Esophagus muscularis mucosa (tissue), 4 donors: ENCODE measurements at regions not wholly inside any gene's neighbourhood (a gene's known extent, or its start where the extent isn't known, plus 50 kb on each side); places are given as distances from the start of the nearest gene placed in this dataset.

Experiments used
- DNase-seq: peaks from one replicate; pipeline ENCODE4 v3.0.0-alpha.2; 2017; ENCODE audit errors: extremely low spot score
- H3K27ac ChIP-seq, 4 donors: fragments of 200-600 bp; sonication (generic); replicated peaks in 1 of 4; 1 replicate in 3 of 4; 2 replicates in 1 of 4; pipeline ENCODE4 v1.5.1; 2016 to 2019; ENCODE audit warnings: mild to moderate bottlenecking in 1 of 4
- H3K27me3 ChIP-seq, 4 donors: fragments of 200-600 bp; sonication (generic); one replicate each; pipeline versions ENCODE4 v1.5.1 to v1.6.0; 2016 to 2019
- H3K36me3 ChIP-seq, 4 donors: fragments of 200-600 bp; sonication (generic); one replicate each; pipeline ENCODE4 v1.5.1; 2016 to 2019
- H3K4me1 ChIP-seq, 4 donors: fragments of 200-600 bp; sonication (generic); one replicate each; pipeline ENCODE4 v1.5.1; 2016 to 2019
- H3K4me3 ChIP-seq, 4 donors: fragments of 200-600 bp; sonication (generic); 1 replicate in 2 of 4; 2 replicates in 2 of 4; pipeline ENCODE4 v1.5.1; 2016 to 2019; ENCODE audit warnings: mild to moderate bottlenecking in 4 of 4, moderate library complexity in 1 of 4
- H3K9me3 ChIP-seq, 4 donors: fragments of 200-600 bp; sonication (generic); 1 replicate in 3 of 4; 2 replicates in 1 of 4; pipeline ENCODE4 v1.5.1; 2016 to 2019
- EP300 ChIP-seq: sonication (generic); formaldehyde crosslinking; IDR thresholded peaks from one replicate; pipeline ENCODE4 v1.6.1; 2017; ENCODE audit warnings: antibody characterized with exemption
- POLR2A ChIP-seq: fragments of 450-650 bp; IDR thresholded peaks from one replicate; pipeline ENCODE4 v1.6.1; 2017; ENCODE audit warnings: antibody characterized with exemption, moderate library complexity, mild to moderate bottlenecking, low read depth
- POLR2AphosphoS5 ChIP-seq, 2 donors: sonication (generic); formaldehyde crosslinking; IDR thresholded peaks; one replicate each; pipeline ENCODE4 v1.6.1; 2017; ENCODE audit warnings: antibody characterized with exemption in 2 of 2
- WGBS: methylation state at CpG from one replicate; pipeline ENCODE4 v1.1.5; 2018; 5-methylcytosine and 5-hydroxymethylcytosine counted together
- intact Hi-C: fragments of 100-400 bp; cut with DNase I; formaldehyde crosslinking; loops from one replicate; pipeline ENCODE4 v1.15.1; 2023
- TF ChIP-seq, protein P1 (sequence below), 3 experiments: fragments of 200-600 bp in 2 of 3; fragments of 450-650 bp in 1 of 3; sonication (generic) in 2 of 3; IDR thresholded peaks; one replicate each; pipeline ENCODE4 v1.5.1; 2017 to 2019; ENCODE audit warnings: antibody characterized with exemption in 3 of 3, mild to moderate bottlenecking in 2 of 3, moderate library complexity in 1 of 3

DNA sequence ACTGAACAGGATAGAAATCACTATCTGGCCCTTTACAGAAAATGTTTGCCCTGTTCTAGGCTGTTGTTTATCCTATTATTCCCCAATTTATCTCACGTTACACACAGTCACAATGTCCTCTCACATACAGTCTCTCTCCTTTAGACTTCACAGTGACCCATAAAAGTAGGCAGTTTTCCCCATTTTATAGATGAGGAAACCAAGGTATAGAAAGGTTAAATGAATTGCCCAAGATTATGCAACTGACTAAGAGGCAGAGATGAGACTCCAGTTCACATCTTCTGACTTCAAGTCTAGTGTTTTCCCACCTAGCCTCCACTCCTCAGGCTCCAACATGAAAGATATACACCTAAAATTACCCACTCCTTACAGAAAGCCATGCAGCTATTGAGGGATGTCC is 99.3 kb upstream of the PLCL2 start:
- DNase-seq, result no peak
- TF ChIP-seq POLR2AphosphoS5 (IDR thresholded peaks at IDR 0.05), result no peak
- TF ChIP-seq EP300, result no peak
- TF ChIP-seq, protein P1, sequence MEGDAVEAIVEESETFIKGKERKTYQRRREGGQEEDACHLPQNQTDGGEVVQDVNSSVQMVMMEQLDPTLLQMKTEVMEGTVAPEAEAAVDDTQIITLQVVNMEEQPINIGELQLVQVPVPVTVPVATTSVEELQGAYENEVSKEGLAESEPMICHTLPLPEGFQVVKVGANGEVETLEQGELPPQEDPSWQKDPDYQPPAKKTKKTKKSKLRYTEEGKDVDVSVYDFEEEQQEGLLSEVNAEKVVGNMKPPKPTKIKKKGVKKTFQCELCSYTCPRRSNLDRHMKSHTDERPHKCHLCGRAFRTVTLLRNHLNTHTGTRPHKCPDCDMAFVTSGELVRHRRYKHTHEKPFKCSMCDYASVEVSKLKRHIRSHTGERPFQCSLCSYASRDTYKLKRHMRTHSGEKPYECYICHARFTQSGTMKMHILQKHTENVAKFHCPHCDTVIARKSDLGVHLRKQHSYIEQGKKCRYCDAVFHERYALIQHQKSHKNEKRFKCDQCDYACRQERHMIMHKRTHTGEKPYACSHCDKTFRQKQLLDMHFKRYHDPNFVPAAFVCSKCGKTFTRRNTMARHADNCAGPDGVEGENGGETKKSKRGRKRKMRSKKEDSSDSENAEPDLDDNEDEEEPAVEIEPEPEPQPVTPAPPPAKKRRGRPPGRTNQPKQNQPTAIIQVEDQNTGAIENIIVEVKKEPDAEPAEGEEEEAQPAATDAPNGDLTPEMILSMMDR (IDR thresholded peaks at IDR 0.05), result no peak
- TF ChIP-seq POLR2A, result no peak
- WGBS, result 75% methylated on average over 1 of the region's 1 CpG
- H3K27ac ChIP-seq, result no peak overlapping the region
- no peaks in the 10 kb centered on the region for H3K27me3 ChIP-seq
- intact Hi-C loops, result no loop called here
- no peaks in the 10 kb centered on the region for H3K9me3 ChIP-seq
- no peaks in the 10 kb centered on the region for H3K36me3 ChIP-seq
- no peak overlapping the region for H3K4me3 ChIP-seq
- peaks cover 0 to 9% (median 0%) of the 10 kb centered on the region in 4 donors for H3K4me1 ChIP-seq

DNA sequence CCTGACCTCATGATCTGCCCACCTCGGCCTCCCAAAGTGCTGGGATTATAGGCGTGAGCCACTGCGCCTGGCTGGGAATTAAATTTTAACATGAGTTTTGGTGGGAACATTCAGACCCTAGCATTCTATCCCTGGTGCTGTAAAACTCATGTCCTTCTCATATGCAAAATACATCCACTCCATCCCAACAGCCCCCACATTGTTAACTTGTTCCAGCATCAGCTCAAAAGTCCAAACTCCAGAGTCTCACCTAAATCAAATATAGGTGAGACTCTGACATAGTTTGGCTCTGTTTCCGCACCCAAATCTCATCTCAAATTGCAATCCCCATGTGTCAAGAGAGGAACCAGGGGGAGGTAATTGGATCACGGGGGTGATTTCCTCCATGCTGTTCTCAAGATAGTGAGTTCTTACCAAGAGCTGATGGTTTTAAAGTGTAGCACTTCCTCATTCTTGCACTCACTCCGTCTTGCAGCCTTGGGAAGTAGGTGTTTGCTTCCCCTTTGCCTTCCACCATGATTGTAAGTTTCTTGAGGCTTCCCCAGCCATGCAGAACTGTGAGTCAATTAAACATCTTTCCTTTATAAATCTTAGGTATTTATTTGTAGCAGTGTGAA is 96.2 kb upstream of the PLCL2 start:
- H3K36me3 ChIP-seq, result no peaks in the 10 kb centered on the region
- TF ChIP-seq, protein P1 (IDR thresholded peaks at IDR 0.05), result no peak
- TF ChIP-seq POLR2A (no peak), EP300 (no peak), POLR2AphosphoS5 (IDR thresholded peaks at IDR 0.05) (no peak)
- H3K27me3 ChIP-seq, result no peaks in the 10 kb centered on the region
- WGBS, result 85% methylated on average over 6 of the region's 6 CpGs
- peaks cover 0 to 9% (median 0%) of the 10 kb centered on the region in 4 donors for H3K4me1 ChIP-seq
- DNase-seq, result no peak
- no peak overlapping the region for H3K27ac ChIP-seq
- H3K9me3 ChIP-seq, result no peaks in the 10 kb centered on the region
- intact Hi-C loops, result no loop called here
- no peak overlapping the region for H3K4me3 ChIP-seq

DNA sequence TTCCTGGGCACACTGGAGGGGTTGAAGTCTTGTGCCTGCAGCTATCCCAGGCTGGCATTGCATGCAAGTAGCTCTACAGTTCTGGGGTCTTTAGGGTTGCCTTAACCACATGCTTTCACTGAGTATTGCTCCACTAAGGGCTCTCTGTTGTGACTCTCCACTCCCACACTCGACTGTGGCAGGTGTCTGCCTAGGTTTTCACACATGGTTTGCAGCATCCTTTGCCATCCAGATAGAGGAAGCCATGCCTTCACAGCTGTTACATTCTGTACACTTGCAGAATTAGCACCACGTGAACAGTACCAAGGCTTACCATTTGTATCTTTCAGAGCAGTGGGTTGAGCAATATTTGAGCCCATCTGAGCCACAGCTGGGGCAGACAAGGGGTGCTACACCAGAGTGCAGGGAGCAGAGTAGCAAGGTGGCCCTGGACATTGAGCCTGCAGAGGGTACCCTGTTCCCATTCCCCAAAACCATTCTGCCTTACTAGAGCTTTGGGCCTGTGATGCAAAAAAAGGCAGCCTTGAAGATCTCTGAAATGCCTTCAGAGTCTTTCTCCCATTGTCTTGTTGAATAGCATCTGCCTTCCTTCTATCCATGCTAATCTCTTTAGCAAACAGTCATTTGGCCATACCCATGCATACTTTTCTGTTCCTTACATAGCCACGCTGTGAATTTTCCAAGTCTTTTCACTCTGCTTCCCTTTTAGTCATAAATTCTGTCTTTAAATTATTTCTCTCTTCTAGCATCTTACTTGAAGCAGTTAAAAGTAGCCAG is 95.2 kb upstream of the PLCL2 start:
- TF ChIP-seq POLR2A (no peak), POLR2AphosphoS5 (IDR thresholded peaks at IDR 0.05) (no peak), EP300 (no peak)
- TF ChIP-seq, protein P1 (IDR thresholded peaks at IDR 0.05), result no peak
- H3K4me3 ChIP-seq, result no peak overlapping the region
- intact Hi-C loops, result no loop called here
- no peaks in the 10 kb centered on the region for H3K36me3 ChIP-seq
- 80% methylated on average over 3 of the region's 3 CpGs for WGBS
- no peaks in the 10 kb centered on the region for H3K9me3 ChIP-seq
- peaks cover 0 to 9% (median 0%) of the 10 kb centered on the region in 4 donors for H3K4me1 ChIP-seq
- no peak for DNase-seq
- no peaks in the 10 kb centered on the region for H3K27me3 ChIP-seq
- H3K27ac ChIP-seq, result no peak overlapping the region

DNA sequence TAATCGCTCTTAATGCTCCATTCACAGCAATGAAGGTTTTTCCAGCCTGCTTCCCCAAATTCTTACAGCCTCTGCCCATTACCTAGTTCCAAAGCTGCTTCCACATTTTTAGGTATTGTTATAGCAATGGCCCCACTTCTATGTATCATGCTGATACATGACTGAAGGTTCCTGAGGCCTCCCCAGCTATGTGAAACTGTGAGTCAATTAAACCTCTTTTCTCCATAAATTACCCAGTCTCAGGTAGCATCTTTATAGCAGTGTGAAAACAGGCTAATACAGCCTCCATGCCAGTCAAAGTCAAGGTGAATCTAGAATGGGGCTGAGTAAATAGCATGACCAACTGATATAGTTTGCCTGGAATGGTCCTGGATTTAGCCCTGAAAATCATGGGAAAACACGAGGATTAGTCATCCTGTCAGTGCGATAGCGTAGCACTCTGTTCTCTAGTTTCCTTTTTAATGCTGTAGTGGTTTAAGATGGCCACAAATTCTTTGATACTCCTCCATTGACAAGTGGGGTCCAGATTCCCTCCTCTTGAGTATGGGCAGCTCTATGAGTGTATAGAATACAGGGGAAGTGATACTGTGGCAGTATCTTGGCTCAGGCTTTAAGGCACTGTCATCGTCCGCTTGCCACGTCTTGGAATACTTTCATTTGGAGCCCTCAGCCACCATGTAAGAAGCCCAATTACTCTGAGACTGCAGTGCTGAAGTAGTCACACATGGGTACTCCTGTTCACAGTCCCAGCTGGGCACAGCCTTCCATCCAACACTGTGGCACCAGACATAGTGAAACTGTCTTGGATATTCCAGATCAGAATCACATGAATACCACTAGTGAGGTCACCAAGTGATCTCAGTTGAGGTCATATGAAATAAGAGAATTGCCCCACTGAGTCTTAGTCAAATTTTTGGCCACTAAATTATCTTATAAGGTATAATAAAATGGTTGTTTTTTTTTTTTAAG is 94.0 kb upstream of the PLCL2 start:
- Histone ChIP-seq H3K9me3 (no peaks in the 10 kb centered on the region), H3K36me3 (no peaks in the 10 kb centered on the region), H3K4me3 (no peak overlapping the region), H3K27ac (no peak overlapping the region), H3K4me1 (peaks cover 0 to 9% (median 0%) of the 10 kb centered on the region in 4 donors), H3K27me3 (no peaks in the 10 kb centered on the region)
- WGBS, result 93% methylated on average over 7 of the region's 7 CpGs
- TF ChIP-seq EP300 (no peak), POLR2A (no peak), POLR2AphosphoS5 (IDR thresholded peaks at IDR 0.05) (no peak)
- TF ChIP-seq, protein P1 (IDR thresholded peaks at IDR 0.05), result no peak
- no peak for DNase-seq
- intact Hi-C loops, result no loop called here
